ENCODE measurements at regions not wholly inside any gene's neighbourhood (a gene's known extent, or its start where the extent isn't known, plus 50 kb on each side); places are given as distances from the start of the nearest gene placed in this dataset.

DNA sequence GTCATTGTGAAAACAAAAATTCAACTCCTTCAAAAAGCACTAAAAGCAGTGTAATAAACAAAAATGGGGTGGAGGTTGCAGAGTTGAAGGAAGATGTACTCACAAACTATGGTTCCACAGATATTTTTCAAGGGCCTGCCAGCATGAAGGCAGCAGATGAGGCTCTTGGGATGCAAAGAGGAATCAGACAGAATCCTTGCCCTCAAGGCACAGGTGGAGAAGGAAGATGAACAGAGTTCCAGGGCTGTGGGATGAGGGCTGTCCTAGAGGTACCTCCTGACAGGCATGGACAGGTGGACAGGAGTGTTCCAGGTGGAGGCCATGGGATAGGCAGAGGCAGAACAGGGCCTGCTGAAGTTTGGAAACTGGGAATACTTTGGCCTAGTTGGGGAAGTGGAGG is 140.5 kb upstream of the ANKH start:
- no peak for DNase-seq

DNA sequence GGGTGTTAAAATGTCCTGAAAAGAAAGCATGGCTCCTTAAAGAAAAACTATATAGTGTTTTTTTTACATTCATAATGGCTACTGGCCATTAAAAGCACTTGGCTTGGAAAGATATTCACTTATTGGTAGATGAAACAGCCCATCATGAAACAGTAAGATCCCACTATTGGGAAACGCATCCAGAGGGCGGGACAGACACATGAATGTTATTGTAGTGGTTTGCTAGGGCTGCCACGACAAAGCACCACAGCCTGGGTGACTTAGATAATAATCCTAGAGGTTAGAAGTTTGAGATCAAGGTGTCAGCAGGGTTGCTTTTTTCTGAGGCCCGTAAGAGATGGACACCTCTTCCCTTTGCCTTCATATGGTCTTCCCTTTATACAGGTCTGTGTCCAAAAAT is 139.4 kb upstream of the ANKH start:
- no peak for DNase-seq

DNA sequence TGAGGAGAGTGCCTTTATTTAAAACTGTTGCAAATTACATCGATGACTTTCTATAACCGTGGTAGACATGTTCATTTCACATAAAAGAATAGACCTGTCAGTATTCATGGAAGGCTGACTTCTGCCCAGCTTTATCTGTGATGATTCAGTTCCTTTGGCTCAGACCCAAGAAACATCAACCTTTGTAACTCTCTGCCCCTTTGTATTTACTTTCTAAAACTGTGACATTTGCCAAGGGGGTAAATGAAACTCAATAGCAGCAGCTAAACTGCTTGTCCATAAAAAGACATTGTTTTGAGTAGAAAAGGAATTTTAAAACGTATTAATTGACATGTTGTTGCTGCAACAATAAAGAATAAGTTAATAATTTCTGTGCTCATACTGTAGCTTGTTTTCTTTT is 137.8 kb upstream of the ANKH start:
- DNase-seq: no peak

DNA sequence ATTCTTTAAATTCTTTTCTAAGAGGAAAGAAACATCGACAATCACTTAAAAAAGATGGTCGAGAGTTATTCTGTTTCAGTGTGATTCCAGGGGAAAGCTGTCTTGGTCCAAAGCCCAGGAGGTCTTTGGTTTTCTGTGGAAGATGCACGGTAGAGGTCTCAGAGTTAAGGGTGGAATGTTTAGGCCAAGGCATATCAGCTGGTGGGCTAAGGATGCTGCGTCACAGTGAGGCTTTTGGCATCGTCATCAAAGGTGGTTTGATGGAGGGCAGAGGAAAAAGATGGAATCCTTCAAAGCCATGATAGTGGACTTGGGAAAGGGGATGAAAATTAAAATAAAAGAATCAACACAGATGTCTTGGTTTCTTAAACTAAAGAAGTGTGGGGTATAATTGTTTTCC is 137.3 kb upstream of the ANKH start:
- no peak for DNase-seq

DNA sequence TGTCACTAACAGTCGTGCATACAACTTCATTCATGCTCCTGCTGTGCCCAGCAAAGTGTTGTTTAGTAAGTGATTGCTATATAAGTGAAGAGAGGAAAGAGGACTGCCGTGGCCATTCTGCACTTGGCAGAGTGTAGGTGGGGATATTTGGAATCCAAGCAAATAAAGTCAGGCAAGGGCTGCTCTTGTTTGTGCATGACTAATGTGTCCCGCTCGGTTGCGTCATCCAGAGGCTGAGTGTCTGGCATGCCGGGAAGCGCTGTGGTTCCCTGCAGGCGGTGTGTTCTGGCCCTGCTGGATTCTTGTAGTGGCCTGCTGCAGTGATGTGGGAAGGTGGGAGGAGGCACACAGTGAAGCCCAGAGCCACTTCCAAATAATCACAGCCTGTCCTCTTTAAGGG is 136.9 kb upstream of the ANKH start:
- DNase-seq: no peak

DNA sequence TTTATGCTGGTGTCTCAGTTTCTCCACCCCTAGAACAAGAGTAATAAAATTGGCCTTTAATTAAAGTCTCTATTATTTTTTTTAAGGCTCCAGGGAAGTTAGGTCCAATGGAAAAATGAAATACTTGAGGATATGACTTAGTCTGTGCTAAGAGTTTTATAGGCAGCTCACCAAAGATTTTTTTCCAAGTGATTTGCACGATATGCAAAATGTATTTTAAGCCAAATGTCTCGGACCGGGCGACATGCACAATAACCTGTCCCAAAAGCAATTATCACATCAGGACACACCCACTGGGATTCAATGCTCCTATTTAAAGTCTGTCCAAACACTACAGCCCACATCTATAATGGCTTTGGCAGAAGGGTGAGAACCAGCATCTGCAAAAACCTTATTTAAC is 136.1 kb upstream of the ANKH start:
- no peak for DNase-seq

DNA sequence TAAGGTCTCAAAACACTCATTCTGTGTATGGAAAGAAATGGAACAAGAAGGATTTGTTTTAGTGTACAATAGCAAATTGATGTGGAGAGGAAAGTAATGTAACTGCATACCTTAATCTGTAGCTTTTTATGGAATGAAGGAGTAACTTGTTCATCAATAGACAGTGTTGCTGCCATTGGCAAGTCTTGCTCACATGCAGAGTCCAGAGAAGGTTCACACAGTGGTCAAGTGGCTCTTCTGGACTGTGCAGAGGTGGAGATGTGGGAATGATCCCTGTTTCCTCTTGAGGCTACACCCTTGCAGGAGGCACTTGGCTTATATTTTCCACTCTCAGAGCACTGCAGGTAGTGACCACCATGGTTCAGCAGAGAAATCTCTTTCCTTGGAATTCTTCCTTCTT is 132.9 kb upstream of the ANKH start:
- DNase-seq: no peak

DNA sequence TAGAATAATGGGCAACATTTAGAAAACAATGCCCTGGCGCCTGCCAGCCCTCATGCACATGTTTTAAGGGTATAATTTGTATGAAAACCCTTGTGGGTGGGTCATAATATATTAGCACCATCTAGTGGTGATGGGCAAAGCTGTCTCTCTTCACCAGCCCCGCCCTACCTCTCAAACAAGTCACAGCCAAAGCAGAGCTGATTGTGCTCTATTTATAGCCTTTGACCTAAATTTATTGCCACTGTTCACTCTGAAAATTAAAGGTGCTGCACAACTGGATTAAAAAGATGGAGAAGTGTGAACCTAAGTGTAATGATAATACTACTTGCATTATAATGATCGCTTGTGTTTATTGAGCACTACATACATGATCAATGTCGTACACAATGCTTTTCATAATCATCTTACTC is 131.9 kb upstream of the ANKH start:
- DNase-seq: peak; percentile 80

DNA sequence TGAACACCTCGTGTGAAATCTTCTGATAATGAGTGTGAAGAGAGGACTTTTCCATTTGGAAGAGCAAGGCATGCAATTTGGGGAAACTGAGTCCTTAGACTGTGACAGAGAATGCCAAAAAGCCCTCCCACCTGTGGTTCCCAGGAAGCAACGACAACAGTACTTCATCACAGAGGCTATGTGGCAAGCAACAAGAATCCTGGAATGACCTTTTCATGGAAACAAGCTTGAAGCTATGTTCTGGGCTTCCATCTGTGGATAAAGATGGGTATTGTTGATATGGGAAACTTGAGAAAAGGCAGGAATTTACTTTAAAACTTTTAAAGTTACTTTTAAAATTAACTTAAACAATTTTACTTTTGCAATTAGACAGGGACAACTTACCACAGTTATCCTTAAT is 131.2 kb upstream of the ANKH start:
- DNase-seq: no peak

DNA sequence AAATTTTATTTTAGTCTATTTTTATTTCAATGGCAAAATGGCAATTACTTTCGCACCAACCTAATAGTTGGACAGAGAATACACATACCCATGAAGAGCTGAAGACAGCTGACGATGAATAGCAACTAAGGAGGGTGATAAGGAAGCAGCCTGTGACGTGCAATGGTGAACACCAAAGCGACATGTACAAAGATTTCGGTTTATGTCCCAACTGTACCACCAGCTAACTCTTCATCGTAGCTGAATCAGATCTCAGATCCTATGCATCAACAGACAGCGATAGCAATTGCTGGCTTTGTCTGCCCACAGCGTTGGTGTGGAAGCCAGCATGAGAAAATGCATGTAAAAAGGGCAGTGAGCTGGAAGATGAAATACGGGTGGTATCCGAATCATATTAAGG is 130.6 kb upstream of the ANKH start:
- no peak for DNase-seq

DNA sequence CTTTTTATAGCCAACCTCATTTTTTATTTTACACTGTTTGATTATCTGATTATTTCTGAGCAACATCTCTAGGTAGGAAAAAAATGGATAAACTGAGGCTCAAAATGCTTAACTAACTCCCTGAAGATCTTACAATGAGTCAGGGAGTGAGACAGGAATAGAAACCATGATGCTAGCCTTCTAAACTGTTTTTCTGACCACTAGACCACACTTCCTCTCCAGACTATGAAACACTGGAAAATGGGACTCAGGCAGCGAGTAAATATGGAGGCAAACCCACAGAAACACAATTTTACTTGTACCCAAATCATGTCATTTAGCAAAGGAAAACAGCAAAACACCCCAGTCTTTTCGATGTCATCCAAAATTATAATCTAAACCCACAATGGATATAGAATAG is 129.9 kb upstream of the ANKH start:
- peak; percentile 23 for DNase-seq

DNA sequence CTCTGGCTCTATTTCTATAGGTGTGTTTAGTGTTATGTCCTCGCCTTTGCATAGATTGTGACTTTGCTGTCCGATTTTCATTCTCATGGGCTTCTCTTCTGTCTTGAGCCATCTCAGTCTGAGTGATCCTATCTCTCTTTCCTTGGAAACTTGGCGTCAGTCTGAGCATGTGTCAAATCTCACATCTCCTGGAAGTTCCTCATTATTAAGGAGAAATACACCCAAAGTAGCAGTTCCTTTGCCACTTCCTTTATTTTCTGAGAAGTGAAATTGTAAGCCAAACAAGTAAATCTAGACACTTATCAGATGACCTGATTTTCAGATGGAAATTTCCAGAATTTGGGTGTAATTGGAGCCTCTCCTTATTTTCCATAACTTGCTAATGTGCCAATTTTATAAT is 126.9 kb upstream of the ANKH start:
- no peak for DNase-seq

DNA sequence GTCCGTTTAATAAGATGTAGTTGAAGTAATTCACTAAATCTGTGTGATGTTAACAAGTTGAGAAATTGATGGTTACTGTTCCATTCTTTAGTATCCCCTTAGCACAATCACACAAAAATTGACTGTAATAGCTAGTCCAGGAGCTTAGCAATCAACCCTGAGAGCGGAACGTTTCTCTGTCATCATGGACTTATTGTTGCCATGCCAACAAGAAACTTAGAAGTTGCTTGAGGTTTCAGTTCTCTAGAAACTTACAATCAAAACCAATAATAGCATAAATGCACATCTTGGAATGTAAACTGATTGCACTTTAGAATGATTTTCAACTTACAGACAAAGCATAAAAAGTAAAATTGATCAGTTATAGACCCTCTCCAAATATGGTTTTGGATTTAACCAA is 125.4 kb upstream of the ANKH start:
- no peak for DNase-seq

DNA sequence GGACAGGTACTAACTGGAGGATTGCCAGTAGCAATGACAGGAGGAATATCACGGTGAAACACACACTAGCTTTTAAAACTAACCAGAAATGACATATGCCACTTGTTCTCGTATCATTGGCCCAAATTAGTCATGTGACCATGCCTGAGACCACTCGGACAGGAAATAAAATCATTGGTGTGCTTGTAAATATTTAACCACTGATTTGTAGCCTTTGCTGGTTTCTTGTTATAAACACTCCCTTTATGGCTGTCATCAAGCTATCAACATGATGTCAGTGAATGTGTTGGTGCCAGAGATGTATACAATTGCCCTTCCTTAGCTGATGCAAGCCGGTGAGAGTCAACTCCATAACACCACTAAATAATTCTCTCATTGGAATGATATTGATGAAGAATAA is 123.7 kb upstream of the ANKH start:
- DNase-seq: no peak

DNA sequence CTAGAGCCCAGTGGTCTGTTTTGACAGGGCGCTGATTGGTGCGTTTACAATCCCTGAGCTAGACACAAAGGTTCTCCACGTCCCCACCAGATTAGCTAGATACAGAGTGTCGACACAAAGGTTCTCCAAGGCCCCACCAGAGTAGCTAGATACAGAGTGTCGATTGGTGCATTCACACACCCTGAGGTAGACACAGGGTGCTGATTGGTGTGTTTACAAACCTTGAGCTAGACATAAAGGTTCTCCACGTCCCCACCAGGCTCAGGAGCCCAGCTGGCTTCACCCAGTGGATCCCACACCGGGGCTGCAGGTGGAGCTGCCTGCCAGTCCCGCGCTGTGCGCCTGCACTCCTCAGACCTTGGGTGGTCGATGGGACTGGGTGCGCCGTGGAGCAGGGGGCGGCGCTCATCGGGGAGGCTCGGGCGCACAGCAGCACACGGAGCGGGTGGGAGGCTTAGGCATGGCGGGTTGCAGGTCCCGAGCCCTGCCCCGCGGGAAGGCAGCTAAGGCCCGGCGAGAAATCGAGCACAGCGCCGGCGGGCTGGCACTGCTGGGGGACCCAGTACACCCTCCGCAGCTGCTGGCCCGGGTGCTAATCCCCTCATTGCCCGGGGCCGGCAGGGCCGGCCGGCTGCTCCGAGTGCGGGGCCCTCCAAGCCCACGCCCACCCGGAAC is 122.0 kb upstream of the ANKH start:
- DNase-seq: peak; percentile 11

DNA sequence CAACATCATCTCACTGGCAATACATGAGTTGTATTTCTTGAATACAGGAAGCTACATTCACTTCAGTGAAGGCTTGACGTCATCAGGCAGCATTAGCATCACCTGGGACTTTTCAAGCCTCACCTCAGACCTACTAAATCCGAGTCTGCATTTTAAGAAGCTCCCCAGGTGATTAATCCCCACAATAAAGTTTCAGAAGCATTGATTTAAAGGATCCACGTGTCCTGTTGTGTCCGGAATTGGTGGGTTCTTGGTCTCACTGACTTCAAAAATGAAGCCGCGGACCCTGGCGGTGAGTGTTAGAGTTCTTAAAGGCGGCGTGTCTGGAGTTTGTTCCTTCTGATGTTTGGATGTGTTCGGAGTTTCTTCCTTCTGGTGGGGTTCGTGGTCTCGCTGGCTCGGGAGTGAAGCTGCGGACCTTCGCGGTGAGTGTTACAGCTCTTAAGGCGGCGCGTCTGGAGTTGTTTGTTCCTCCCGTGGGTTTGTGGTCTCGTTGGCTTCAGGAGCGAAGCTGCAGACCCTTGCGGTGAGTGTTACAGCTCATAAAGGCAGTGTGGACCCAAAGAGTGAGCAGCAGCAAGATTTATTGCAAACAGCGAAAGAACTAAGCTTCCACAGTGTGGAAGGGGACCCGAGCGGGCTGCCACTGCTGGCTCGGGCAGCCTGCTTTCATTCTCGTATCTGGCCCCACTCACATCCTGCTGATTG is 121.3 kb upstream of the ANKH start:
- DNase-seq: peak; percentile 62

DNA sequence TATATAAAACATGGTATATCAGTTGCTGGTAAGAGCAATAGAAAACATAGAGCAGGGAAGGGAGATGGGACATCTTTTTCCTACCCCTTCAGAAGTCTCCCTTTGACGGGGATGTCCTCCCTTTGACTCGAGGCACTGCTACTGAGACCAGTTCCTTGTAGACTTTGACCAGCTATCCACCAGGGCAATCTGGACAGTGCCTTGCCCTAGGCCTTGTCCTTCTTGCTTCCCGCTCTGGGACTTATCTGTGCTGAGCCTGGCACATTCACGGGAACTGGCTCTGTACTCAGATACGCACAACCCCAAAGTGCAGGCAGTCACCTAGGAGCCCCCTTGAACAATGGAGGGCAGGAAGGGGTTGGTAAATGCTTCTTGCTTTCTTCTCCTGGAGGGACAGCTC is 116.6 kb upstream of the ANKH start:
- DNase-seq: no peak

DNA sequence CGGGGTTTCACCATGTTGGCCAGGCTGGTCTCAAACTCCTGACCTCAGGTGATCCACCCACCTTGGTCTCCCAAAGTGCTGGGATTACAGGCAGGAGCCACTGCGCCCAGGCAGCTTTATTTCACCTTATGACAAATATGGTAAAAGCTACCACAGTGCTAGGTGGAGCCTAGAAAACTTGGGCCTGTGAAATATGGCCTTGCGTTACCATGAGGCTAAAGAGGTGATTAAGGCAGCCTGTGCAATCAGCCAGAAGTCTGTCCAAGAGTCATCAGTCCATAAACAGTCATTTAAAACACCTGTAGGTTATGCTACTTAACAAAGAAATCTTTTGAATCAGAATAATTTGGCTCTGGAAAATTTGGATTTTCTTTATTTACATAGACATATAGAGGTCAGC is 114.8 kb upstream of the ANKH start:
- no peak for DNase-seq

DNA sequence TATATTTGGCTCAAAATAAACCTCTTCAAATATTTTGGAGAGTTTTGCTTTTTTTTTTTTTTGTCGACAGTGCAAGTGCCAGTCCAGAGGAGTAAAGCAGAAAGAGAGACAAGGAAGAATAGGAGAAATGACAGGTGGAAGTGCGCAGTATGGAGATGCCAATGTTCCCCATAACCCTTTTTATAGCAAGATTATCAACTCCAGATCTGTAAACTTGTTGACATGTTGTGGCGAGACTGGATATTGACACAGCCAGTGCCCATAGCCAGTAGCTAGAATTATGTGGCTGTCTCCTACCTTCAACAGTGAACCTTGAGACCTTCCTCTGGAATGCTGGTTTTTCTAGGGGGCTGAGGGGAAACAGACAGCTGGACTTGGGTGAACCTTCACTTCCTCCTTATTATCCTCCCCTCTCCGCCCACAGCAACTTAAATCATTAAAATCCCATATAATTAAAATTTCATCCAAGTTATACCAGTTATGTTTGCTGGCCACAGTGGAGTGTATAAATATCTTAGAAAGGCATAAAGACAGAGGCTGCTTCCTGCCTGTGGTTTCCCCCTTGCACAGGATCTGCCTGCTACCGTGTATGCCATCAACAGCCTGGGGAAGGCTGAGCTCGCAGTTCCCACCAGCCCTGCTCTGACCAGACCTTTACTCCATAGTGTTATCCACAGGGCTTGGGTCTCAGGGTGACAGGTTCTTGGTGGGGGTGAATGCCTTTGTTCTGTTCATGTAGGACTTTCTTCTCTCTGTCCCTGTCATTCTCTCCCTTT is 112.3 kb upstream of the ANKH start:
- DNase-seq: no peak

DNA sequence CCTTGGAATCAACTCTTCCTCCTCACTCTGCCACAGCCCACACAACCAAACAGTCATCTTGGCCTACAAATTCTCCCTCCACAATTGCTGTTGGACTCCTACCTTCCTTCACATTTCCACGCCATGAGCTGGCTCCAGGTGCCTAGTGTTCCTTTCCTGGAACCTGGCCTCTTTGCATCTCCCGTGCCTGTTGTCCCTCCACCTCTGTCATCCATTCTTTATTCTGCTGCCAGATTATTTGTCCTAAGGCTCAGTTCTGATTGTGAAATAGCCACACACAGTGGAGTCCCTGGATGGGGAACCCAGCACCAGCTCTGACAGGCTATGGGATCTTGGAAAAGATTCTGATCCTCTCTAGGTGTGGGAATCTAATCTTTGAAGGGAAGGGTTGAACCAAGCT is 109.1 kb upstream of the ANKH start:
- DNase-seq: no peak

DNA sequence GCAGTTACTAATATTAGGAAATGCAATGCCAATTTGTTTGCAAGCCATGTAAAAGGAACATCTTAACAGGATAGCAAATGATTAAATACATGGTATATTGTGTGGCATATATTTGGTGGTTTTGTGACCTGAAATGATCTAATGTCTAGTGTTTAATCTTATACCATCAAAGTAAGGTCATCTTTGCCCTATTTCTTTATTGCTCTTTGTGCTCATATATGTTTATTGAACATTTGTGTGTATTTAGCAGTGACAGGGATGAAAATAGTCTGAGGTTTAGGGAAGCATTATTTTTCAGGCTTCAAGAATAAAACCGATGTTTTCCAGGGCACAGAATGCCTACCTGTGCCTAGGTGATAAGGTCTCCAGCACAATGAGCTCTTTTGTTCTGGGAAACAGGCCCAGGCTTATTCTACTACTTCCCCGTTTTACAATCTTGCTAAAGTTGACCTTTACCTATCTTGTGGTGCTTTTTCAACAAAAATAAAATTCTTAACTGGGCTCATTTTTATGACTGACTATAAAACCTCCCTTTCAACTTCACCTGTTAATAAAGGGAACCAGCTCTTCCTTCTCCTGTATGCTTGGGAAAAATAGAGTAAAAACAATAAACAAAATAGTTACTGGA is 105.6 kb upstream of the ANKH start:
- no peak for DNase-seq

DNA sequence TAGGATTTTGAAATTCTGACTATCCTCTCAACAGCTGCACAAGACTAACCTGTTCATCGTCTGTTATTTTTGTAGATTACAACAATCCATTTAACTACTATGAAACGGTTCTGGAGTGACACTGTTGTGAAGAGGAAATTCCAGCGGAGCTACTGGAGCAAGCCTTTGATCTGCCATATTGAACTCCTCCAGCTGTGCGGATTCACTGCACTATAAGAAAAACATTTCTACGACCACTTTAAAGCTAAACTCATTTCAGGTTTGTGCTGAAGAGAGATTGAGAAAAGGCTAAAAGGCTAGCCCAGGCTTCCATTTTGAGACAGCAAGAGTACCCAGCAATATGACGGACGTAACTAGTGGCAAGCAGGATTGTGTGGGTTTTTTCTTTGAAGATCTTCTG is 104.9 kb upstream of the ANKH start:
- DNase-seq: no peak

DNA sequence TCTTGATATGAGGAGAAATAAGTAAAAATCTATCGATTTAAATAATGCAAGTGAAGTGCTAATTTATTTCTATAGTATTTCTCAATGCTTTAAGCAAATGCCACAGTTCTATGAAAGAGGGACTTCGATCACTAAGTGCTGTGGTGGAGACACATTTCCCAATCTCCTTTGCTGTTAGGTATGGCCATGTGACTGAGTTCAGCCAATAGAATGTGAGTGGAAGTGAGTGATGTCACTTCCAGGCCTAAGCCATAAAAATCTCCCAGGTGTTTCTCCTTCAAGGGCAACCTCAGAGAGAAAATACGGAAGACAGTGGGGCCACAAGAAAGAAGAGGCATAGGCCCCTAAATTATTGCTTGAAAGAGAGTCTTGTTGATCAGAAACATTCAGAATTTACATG is 100.3 kb upstream of the ANKH start:
- DNase-seq: no peak

DNA sequence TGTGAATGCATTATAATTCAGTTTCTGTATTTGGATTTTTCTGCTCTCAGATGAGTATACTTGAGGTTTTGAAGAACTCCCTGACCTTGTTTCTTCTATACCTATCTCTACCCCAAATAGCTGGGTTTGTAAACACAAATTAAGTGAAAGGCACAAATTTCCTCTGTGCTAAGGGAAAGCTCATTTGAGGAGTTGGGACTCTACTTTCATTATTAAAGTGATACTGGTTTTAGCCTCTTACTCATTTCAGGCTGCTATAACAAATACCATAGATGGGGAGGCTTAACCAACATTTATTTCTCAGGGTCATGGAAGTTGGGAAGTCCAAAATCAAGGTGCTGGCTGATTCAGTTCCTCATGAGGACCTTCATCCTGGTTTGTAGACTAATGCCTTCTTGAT is 97.2 kb upstream of the ANKH start:
- DNase-seq: no peak
